Activated CD4-positive, alpha-beta T cell treated with anti-CD3 and anti-CD28 coated beads for 36 hours (primary cell): ENCODE measurements at regions not wholly inside any gene's neighbourhood (a gene's known extent, or its start where the extent isn't known, plus 50 kb on each side); places are given as distances from the start of the nearest gene placed in this dataset.
A peak's percentile ranks its signal among the peaks of the same experiment; 100 is the strongest.
"Not testable (repeated sequence)": the region's sequence is repeated elsewhere in the genome, so short reads cannot be mapped to it uniquely, and the experiment has no call there.

Experiments used
- ATAC-seq: fragments of 200-7000 bp; cut with Tn5 transposase; one replicate; pipeline ENCODE4 v1.10.0; 2021; ENCODE audit warnings: mild to moderate bottlenecking, moderate library complexity
- CTCF ChIA-PET: fragments of 350-600 bp; sonication (Branson Sonifier 250); formaldehyde crosslinking; loops from one replicate; lab custom pipeline; 2021; ENCODE audit warnings: antibody characterized with exemption; lab: Charles Lee
- POLR2A ChIA-PET: fragments of 350-600 bp; sonication (Branson Sonifier 250); formaldehyde crosslinking; loops from one replicate; lab custom pipeline; 2021; ENCODE audit warnings: antibody characterized with exemption, inconsistent platforms; lab: Charles Lee
- DNase-seq: peaks from one replicate; pipeline ENCODE4 v3.0.0-alpha.2; 2020
- H3K27ac Mint-ChIP-seq: one replicate; pipeline ENCODE4 v1.8.0; 2021; ENCODE audit warnings: mixed read lengths
- H3K27me3 Mint-ChIP-seq: one replicate; pipeline ENCODE4 v1.8.0; 2021; ENCODE audit warnings: mixed read lengths
- H3K36me3 Mint-ChIP-seq: one replicate; pipeline ENCODE4 v1.8.0; 2021; ENCODE audit warnings: low read depth, mixed read lengths
- H3K4me1 Mint-ChIP-seq: one replicate; pipeline ENCODE4 v1.8.0; 2021; ENCODE audit warnings: mixed read lengths
- H3K4me3 Mint-ChIP-seq: one replicate; pipeline ENCODE4 v1.8.0; 2021; ENCODE audit warnings: mild to moderate bottlenecking, moderate library complexity, mixed read lengths
- H3K9me3 Mint-ChIP-seq: one replicate; pipeline ENCODE4 v1.8.0; 2021; ENCODE audit warnings: low read depth, mixed read lengths
- intact Hi-C, 2 experiments: fragments of 100-400 bp; cut with DNase I in 1 of 2; cut with micrococcal nuclease in 1 of 2; formaldehyde crosslinking; loops; one replicate each; pipeline versions ENCODE4 v1.14.2 to v1.15.1; 2022 to 2024; cut with DNase I, micrococcal nuclease

- Mint-ChIP-seq H3K4me3 (no peak overlapping the region), H3K9me3 (no peaks in the 10 kb centered on the region), H3K4me1 (peaks cover 20% of the 10 kb centered on the region), H3K36me3 (no peaks in the 10 kb centered on the region), H3K27ac (peak overlapping the region; percentile 37), H3K27me3 (no peaks in the 10 kb centered on the region)
- ATAC-seq (no peak), DNase-seq (no peak)
- ChIA-PET POLR2A (no interaction called here), CTCF (interaction anchor here (0.9 to 2.2 kb wide), 3 partner anchors 19 to 183 kb away, joined by 4 to 5 read pairs (median 5); no protein-coding TSS in a partner anchor)
- intact Hi-C loops: loop anchor here (5.0 kb wide), 2 partner anchors 58 to 78 kb away; no protein-coding TSS in a partner anchor
Observed at GRCh38 chr1:168420177-168420576, 123.6 kb downstream of the XCL2 start.

- DNase-seq: no peak
- Mint-ChIP-seq H3K9me3 (no peaks in the 10 kb centered on the region), H3K36me3 (no peaks in the 10 kb centered on the region), H3K4me1 (peaks cover 20% of the 10 kb centered on the region), H3K27ac (peak overlapping the region; percentile 16), H3K4me3 (no peak overlapping the region), H3K27me3 (no peaks in the 10 kb centered on the region)
- intact Hi-C loops: loop anchor here (5.0 kb wide), 2 partner anchors 57 to 77 kb away; no protein-coding TSS in a partner anchor
- POLR2A ChIA-PET: no interaction called here
- CTCF ChIA-PET: interaction anchor here (1.8 kb wide), 1 partner anchor 20 kb away, joined by 5 read pairs; no protein-coding TSS in a partner anchor
- no peak for ATAC-seq
Observed at GRCh38 chr1:168419736-168420135, 124.1 kb downstream of the XCL2 start.

- Mint-ChIP-seq H3K9me3 (no peaks in the 10 kb centered on the region), H3K27me3 (no peaks in the 10 kb centered on the region), H3K27ac (no peak overlapping the region), H3K4me1 (peaks cover 9% of the 10 kb centered on the region), H3K36me3 (no peaks in the 10 kb centered on the region), H3K4me3 (no peak overlapping the region)
- no peak for ATAC-seq
- ChIA-PET CTCF (no interaction called here), POLR2A (no interaction called here)
- intact Hi-C loops: no loop called here
- no peak for DNase-seq
Observed at GRCh38 chr1:168416220-168416619, 127.6 kb downstream of the XCL2 start.

- Mint-ChIP-seq H3K27ac (no peak overlapping the region), H3K4me1 (peaks cover 8% of the 10 kb centered on the region), H3K36me3 (no peaks in the 10 kb centered on the region), H3K27me3 (no peaks in the 10 kb centered on the region), H3K4me3 (no peak overlapping the region), H3K9me3 (no peaks in the 10 kb centered on the region)
- CTCF ChIA-PET: no interaction called here
- no peak for DNase-seq
- intact Hi-C loops: no loop called here
- POLR2A ChIA-PET: no interaction called here
- no peak for ATAC-seq
Observed at GRCh38 chr1:168414914-168415313, 128.9 kb downstream of the XCL2 start.

DNA sequence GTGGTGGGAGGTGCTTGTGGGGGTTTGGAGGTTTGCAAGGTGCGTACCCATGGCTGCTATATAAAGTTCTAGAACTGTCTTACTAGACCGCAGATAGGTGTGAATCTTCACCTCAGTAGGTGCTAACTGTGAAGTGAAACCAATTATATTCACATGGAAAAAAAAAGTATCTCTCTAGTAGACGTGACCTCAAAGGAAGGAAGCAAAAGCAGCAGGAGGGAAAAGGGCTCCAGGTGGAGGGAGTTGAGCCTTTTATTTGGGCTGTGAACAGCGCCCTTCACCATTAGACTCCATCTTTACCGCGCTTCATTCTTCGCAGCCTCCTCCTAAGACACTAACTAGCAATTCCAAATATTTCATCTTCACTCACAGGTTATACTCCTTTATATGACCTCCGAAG lies 129.8 kb downstream of the TBX19 start:
- Mint-ChIP-seq H3K27me3 (no peaks in the 10 kb centered on the region), H3K36me3 (no peaks in the 10 kb centered on the region), H3K4me1 (peaks cover 37% of the 10 kb centered on the region), H3K4me3 (no peak overlapping the region), H3K27ac (no peak overlapping the region), H3K9me3 (peaks cover 4% of the 10 kb centered on the region)
- CTCF ChIA-PET: interaction anchor here (1.1 to 1.6 kb wide), 2 partner anchors 29 to 67 kb away, joined by 3 to 5 read pairs; no protein-coding TSS in a partner anchor
- POLR2A ChIA-PET: no interaction called here
- no peak for ATAC-seq
- no peak for DNase-seq
- intact Hi-C loops: no loop called here

DNA sequence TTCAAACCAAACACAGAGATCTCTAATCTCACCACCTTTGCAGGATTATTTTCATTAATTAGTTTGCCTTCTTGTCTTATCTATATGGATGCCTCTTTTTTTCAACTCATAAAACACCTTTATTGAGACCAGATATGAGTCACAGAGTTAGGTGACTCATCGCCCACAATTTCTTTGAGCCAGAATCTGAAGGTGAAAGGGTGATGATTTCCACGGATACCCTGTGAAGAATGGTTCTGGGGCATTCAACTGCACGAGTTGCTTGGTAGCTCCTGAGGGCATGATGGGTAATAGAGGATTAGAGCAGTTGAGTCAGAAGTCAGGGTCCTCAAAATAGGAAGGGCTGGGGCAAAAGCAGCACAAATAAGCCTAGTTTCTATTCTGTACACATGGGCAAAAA lies 128.2 kb downstream of the TBX19 start:
- POLR2A ChIA-PET: interaction anchor here (0.7 kb wide), 1 partner anchor 20 kb away, joined by 3 read pairs; no protein-coding TSS in a partner anchor
- H3K27ac Mint-ChIP-seq: peak overlapping the region; percentile 86
- CTCF ChIA-PET: interaction anchor here (0.7 to 2.1 kb wide), 6 partner anchors 20 to 172 kb away, joined by 3 to 10 read pairs (median 5); no protein-coding TSS in a partner anchor
- H3K4me3 Mint-ChIP-seq: peak overlapping the region; percentile 10
- peaks cover 4% of the 10 kb centered on the region for H3K9me3 Mint-ChIP-seq
- intact Hi-C loops: loop anchor here (1.0 to 5.0 kb wide), 8 partner anchors 10 to 472 kb away; partner anchors contain the start of genes DCAF6 (in 1 of the 2), MPC2 (in 1 of the 2) and SFT2D2 (in 1 of the 2)
- DNase-seq (peak; percentile 79), ATAC-seq (peak; percentile 90)
- H3K27me3 Mint-ChIP-seq: no peaks in the 10 kb centered on the region
- peaks cover 37% of the 10 kb centered on the region for H3K4me1 Mint-ChIP-seq
- H3K36me3 Mint-ChIP-seq: no peaks in the 10 kb centered on the region

GRCh38 chr1:168408539-168408865 lies 127.8 kb downstream of the TBX19 start:
- ATAC-seq (no peak), DNase-seq (no peak)
- CTCF ChIA-PET: interaction anchor here (0.7 to 2.1 kb wide), 5 partner anchors 20 to 171 kb away, joined by 3 to 10 read pairs (median 6); no protein-coding TSS in a partner anchor
- H3K27me3 Mint-ChIP-seq: no peaks in the 10 kb centered on the region
- peak overlapping the region; percentile 52 for H3K27ac Mint-ChIP-seq
- peaks cover 4% of the 10 kb centered on the region for H3K9me3 Mint-ChIP-seq
- H3K36me3 Mint-ChIP-seq: no peaks in the 10 kb centered on the region
- H3K4me3 Mint-ChIP-seq: peak overlapping the region; percentile 1
- H3K4me1 Mint-ChIP-seq: peaks cover 37% of the 10 kb centered on the region
- intact Hi-C loops: loop anchor here (2.0 to 5.0 kb wide), 5 partner anchors 66 to 471 kb away; partner anchors contain the start of genes DCAF6 (in 1 of the 2), MPC2 (in 1 of the 2) and SFT2D2 (in 1 of the 2)
- POLR2A ChIA-PET: no interaction called here

DNA sequence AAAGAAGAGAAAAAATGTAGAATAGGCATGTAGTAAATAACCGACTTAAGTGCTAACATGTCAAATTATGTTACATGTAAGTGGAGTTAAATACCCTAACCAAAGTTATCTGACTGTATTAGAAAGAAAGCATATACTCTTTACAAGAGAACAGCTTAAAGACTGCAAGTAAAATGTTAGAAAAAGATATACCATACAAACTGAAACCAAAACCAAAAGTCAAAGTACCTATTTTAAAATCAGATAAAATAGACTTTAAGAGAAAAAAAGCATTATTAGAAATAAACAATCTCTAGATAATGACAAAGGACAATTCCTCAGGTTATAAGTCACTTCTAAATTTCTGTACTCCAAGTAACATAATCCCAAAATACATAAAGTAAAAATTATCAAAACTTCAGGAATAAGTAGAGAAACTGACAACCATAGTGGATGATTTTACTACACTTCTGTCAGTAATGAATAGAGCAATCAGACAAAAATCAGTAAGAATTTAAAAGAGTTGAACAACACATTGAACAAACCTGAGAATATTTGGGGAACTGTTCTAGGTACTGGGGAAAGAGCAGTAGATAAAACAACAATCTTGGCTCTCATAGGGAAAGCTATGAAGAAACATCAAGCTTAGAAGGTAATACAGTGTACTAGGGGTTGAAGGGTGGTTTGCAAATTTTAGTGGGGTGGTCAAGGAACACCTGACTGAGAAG lies 127.3 kb downstream of the TBX19 start:
- POLR2A ChIA-PET: interaction anchor here (0.6 kb wide), 1 partner anchor 37 kb away, joined by 7 read pairs; no protein-coding TSS in a partner anchor
- H3K27me3 Mint-ChIP-seq: no peaks in the 10 kb centered on the region
- H3K27ac Mint-ChIP-seq: peak overlapping the region; percentile 52

DNA sequence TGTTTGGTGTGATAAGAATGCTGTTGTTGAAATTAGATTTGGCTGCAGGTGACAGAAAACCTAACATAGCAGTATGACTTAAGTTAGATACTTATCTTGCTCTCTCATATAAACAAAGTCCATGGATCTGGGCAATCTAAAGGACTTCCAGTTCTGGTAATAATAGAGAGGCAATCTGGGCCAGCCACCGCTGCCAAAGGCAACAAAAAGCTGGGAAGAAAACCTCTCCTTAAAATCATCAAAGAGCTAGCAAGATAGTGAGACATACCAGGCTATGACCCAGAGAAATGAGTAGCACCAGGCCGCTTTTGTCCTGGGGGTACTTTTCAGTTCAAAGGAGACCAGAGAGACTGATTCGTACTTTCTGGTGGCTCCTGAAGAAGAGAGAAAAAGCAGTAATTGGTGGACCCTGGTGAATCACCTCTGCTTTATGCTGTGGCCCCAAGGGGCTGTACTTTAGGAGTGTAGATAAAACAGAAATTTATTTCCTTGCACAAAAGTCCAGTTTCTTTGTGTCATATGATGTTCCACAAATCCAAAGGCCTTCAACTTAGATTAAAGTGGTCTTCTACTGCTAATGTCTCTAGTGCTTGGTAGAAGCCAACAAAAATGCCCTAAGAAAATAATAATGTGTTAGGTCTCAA lies 125.4 kb downstream of the TBX19 start:
- peaks cover 4% of the 10 kb centered on the region for H3K9me3 Mint-ChIP-seq
- intact Hi-C loops: loop anchor here (5.0 kb wide), 4 partner anchors 64 to 469 kb away; partner anchors contain the start of genes DCAF6 (in 1 of the 2), MPC2 (in 1 of the 2) and SFT2D2 (in 1 of the 2)
- CTCF ChIA-PET: interaction anchor here (0.6 to 0.7 kb wide), 2 partner anchors 33 to 74 kb away, joined by 3 read pairs; no protein-coding TSS in a partner anchor
- H3K27ac Mint-ChIP-seq: no peak overlapping the region
- POLR2A ChIA-PET: no interaction called here
- ATAC-seq (no peak), DNase-seq (no peak)
- H3K27me3 Mint-ChIP-seq: no peaks in the 10 kb centered on the region
- H3K4me1 Mint-ChIP-seq: peaks cover 37% of the 10 kb centered on the region
- H3K4me3 Mint-ChIP-seq: no peak overlapping the region
- H3K36me3 Mint-ChIP-seq: no peaks in the 10 kb centered on the region

More for the DNA sequence above, 127.3 kb downstream of the TBX19 start:
- peaks cover 4% of the 10 kb centered on the region for H3K9me3 Mint-ChIP-seq
- DNase-seq (no peak), ATAC-seq (peak; percentile 21)
- peak overlapping the region; percentile 1 for H3K4me3 Mint-ChIP-seq
- CTCF ChIA-PET: interaction anchor here (0.7 to 2.1 kb wide), 5 partner anchors 20 to 171 kb away, joined by 3 to 10 read pairs (median 6); no protein-coding TSS in a partner anchor
- H3K36me3 Mint-ChIP-seq: no peaks in the 10 kb centered on the region
- H3K4me1 Mint-ChIP-seq: peaks cover 37% of the 10 kb centered on the region
- intact Hi-C loops: loop anchor here (2.0 to 5.0 kb wide), 5 partner anchors 65 to 471 kb away; partner anchors contain the start of genes DCAF6 (in 1 of the 2), MPC2 (in 1 of the 2) and SFT2D2 (in 1 of the 2)

DNA sequence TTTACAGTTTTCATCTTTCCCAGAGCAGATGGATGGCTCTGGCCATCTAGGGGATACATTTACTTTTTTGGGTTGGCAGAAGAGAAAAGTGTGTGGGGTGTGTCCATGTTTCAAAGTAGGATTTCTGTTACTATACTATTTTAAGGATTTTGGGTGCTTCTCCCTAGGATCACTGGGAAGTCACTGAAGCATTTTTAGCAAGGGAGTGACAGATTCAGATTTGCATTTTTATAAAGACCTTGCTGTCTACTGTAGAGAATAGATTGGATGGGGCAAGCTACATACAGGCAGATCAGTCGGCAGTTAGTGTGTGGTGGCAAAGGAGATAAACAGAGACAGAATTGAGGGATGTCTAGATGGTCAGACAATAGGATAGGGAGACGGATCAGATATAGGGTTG lies 122.5 kb downstream of the TBX19 start:
- ATAC-seq: no peak
- no peaks in the 10 kb centered on the region for H3K36me3 Mint-ChIP-seq
- no peak overlapping the region for H3K4me3 Mint-ChIP-seq
- DNase-seq: no peak
- H3K27ac Mint-ChIP-seq: no peak overlapping the region
- ChIA-PET POLR2A (no interaction called here), CTCF (interaction anchor here (0.9 to 1.4 kb wide), 2 partner anchors 21 to 60 kb away, joined by 3 to 5 read pairs; no protein-coding TSS in a partner anchor)
- peaks cover 23% of the 10 kb centered on the region for H3K4me1 Mint-ChIP-seq
- intact Hi-C loops: no loop called here
- H3K9me3 Mint-ChIP-seq: peaks cover 4% of the 10 kb centered on the region
- H3K27me3 Mint-ChIP-seq: no peaks in the 10 kb centered on the region

DNA sequence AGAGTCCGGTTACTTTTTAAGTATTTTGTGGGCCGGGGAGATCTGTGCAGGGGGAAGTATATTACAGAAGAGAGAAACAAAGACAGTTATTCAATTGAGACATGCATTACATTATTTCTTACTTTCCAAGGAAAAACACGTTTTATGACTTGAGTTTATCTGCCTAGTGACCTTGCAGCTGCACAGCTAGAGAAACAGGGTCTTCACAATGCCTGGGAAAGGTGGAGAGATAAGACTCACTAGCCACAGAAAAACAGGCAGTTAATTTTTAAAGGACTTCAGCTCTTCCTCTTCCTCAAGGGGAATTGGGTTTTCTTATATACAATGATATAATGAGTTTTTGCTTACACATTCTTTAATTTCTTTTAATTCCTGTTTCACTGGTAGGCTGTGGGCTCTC lies 121.8 kb downstream of the TBX19 start:
- POLR2A ChIA-PET, H3K27ac Mint-ChIP-seq, ATAC-seq, H3K27me3 Mint-ChIP-seq, H3K4me3 Mint-ChIP-seq, H3K36me3 Mint-ChIP-seq, intact Hi-C loops, DNase-seq, H3K9me3 Mint-ChIP-seq: not testable (repeated sequence)
- CTCF ChIA-PET: interaction anchor here (0.9 to 1.4 kb wide), 2 partner anchors 22 to 59 kb away, joined by 3 to 5 read pairs; no protein-coding TSS in a partner anchor
- peaks cover 16% of the 10 kb centered on the region for H3K4me1 Mint-ChIP-seq
